Hippocampal formation (tissue), 2 donors: ENCODE measurements at regions not wholly inside any gene's neighbourhood (a gene's known extent, or its start where the extent isn't known, plus 50 kb on each side); places are given as distances from the start of the nearest gene placed in this dataset.
A peak's percentile ranks its signal among the peaks of the same experiment; 100 is the strongest.

Experiments used
- DNase-seq, 2 donors: peaks; one replicate each; lab custom pipeline; 2025; lab: John Stamatoyannopoulos, UW

GRCh38 chr1:234760303-234760723 is 150.3 kb upstream of the IRF2BP2 start:
- DNase-seq: no peak

GRCh38 chr1:234759888-234760287 is 149.9 kb upstream of the IRF2BP2 start:
- DNase-seq: no peak

- DNase-seq: no peak
Observed at GRCh38 chr1:234758851-234759250, 148.9 kb upstream of the IRF2BP2 start.

GRCh38 chr1:234756857-234757256 is 146.9 kb upstream of the IRF2BP2 start:
- no peak for DNase-seq

GRCh38 chr1:234756066-234756774 is 146.2 kb upstream of the IRF2BP2 start:
- DNase-seq: no peak

- DNase-seq: peak; percentile 71 to 72
Observed at GRCh38 chr1:234755449-234755863, 145.5 kb upstream of the IRF2BP2 start.

GRCh38 chr1:234753979-234754378 is 144.0 kb upstream of the IRF2BP2 start:
- no peak for DNase-seq

GRCh38 chr1:234752927-234753326 is 142.9 kb upstream of the IRF2BP2 start:
- no peak for DNase-seq

GRCh38 chr1:234751678-234752077 is 141.7 kb upstream of the IRF2BP2 start:
- DNase-seq: no peak

GRCh38 chr1:234750922-234751627 is 141.1 kb upstream of the IRF2BP2 start:
- peak; percentile 61 to 90 for DNase-seq

GRCh38 chr1:234748713-234749112 is 138.7 kb upstream of the IRF2BP2 start:
- DNase-seq: no peak

- no peak for DNase-seq
Observed at GRCh38 chr1:234748066-234748465, 138.1 kb upstream of the IRF2BP2 start.

- no peak for DNase-seq
Observed at GRCh38 chr1:234746798-234747196, 136.8 kb upstream of the IRF2BP2 start.

- DNase-seq: no peak
Observed at GRCh38 chr1:234745844-234746797, 136.1 kb upstream of the IRF2BP2 start.

GRCh38 chr1:234745276-234745675 is 135.3 kb upstream of the IRF2BP2 start:
- DNase-seq: no peak

GRCh38 chr1:234743791-234744611 is 134.0 kb upstream of the IRF2BP2 start:
- DNase-seq: no peak

GRCh38 chr1:234742622-234743021 is 132.6 kb upstream of the IRF2BP2 start:
- DNase-seq: no peak

GRCh38 chr1:234737967-234738314 is 128.0 kb upstream of the IRF2BP2 start:
- no peak for DNase-seq

- DNase-seq: peak in 1 of 2 donors; percentile 36
Observed at GRCh38 chr1:234735916-234736315, 125.9 kb upstream of the IRF2BP2 start.

GRCh38 chr1:234735476-234735875 is 125.5 kb upstream of the IRF2BP2 start:
- peak in 1 of 2 donors; percentile 30 for DNase-seq

GRCh38 chr1:234734869-234735268 is 124.9 kb upstream of the IRF2BP2 start:
- DNase-seq: no peak
